GM19438 (cell line): ENCODE measurements at regions not wholly inside any gene's neighbourhood (a gene's known extent, or its start where the extent isn't known, plus 50 kb on each side); places are given as distances from the start of the nearest gene placed in this dataset.
"Not testable (repeated sequence)": the region's sequence is repeated elsewhere in the genome, so short reads cannot be mapped to it uniquely, and the experiment has no call there.

Experiments
- ATAC-seq: cut with Tn5 transposase; IDR thresholded peaks from one replicate; pipeline ENCODE4 v1.9.1; 2021; ENCODE audit warnings: low read depth; ENCODE audit not compliant: unreplicated experiment

DNA sequence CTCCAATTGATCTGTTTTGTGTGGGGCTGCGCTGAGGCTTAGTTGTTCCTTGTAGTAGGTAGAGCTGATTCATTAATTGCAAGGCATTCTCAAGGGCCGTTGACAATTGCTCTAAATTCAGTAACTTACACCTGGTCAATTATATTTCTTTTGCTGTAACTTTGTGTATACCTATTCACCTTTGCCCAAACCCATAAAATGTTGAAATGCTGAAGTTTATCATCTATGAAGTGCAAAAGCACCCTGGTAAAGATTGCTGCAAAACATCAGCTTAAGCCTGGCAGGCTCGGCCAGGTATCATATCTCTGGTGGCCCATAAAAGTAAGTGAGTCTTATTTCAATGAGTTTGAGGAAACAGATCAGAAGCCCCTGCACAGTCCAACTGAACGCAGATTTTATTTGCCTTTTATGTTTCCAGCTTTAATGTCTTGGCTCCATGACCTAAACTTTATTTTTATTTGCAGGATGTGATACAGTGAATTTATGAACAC is 203.6 kb upstream of the SLCO3A1 start:
- no peak for ATAC-seq

DNA sequence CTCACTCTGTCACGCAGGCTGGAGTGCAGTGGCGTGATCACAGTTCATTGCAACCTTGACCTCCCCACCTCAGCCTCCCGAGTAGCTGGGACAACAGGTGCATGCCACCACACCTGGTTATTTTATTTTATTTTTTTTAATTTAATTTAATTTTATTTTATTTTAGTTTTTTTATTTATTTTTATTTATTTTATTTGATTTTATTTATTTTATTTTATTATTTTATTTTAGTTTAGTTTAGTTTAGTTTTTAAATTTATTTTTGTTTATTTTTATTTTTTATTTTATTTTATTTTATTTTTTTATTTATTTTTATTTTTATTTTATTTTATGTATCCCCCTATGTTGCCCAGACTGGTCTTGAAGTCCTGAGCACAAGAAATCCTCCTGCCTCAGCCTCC is 202.3 kb upstream of the SLCO3A1 start:
- no peak for ATAC-seq

DNA sequence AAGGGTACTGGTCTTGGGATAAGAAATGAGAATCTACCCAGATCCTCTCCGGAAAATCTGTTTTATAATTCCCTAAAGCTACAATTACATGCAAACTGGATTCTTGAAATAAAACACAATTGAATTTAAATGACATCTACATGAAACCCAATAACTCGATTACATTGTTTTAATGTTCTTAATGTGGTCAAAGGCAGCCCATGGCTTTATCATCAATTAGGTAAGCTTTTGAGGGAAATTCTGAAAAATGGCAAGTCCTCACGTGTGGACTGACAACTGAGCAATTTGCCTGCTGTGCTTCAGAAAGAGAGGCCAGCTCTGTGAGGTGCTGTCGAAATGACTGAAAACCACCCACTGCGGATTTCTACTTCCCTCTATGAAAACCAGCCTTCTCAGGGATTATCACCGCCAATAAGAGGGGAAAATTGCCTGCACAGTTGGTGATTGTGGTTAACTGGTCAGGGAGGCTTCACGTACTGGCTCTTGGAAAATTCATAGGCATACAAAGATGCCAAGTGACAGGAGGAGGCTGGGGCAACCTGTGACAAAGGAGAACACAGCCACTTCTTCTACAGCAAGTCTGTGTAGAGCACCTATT is 200.8 kb upstream of the SLCO3A1 start:
- ATAC-seq, result no peak

DNA sequence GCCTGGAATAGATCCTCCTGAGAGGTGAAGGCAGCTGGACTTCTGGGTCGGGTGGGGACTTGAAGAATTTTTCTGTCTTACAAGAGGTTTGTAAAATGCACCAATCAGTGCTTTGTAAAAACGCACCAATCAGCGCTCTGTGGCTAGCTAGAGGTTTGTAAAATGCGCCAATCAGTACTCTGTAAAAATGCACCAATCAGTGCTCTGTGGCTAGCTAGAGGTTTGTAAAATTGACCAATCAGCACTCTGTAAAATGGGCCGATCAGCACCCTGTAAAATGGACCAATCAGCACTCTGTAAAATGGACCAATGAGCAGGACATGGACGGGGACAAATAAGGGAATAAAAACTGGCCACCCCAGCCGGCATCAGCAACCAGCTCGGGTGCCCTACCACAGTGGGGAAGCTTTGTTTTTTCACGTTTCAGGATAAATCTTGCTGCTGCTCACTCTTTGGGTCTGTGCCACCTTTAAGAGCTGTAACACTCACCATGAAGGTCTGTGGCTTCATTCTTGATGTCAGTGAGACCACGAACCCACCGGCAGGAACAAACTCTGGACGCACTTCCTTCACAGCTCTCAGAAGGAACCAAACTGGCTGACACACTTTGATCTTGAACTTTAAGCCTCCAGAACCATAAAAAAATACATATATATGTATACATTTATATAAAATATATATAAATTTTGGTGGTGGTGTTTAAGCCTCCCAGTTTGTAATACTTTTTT is 197.8 kb upstream of the SLCO3A1 start:
- ATAC-seq, result not testable (repeated sequence)

DNA sequence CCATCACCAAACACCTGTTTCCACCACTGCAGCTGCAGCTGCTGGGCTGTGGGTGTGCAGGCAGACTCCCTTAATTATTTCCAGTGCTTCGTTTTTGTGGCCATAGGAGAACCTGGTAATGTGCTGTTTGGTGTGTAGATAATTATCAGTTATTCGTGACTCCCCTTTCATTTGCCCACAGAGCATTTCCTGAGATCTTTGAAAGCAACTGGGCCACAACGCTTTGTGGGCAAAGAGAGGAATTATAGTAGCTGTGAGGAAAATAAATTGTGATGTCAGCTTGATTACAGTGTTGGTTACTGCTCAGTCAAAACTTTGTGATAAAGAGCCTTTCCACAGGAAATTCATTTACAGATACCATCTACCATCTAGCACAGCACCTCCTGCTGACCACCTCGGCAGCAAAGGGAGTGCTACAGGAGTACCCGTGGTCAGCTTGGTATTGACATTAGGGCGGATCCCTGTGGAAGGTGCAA is 193.3 kb upstream of the SLCO3A1 start:
- no peak for ATAC-seq

DNA sequence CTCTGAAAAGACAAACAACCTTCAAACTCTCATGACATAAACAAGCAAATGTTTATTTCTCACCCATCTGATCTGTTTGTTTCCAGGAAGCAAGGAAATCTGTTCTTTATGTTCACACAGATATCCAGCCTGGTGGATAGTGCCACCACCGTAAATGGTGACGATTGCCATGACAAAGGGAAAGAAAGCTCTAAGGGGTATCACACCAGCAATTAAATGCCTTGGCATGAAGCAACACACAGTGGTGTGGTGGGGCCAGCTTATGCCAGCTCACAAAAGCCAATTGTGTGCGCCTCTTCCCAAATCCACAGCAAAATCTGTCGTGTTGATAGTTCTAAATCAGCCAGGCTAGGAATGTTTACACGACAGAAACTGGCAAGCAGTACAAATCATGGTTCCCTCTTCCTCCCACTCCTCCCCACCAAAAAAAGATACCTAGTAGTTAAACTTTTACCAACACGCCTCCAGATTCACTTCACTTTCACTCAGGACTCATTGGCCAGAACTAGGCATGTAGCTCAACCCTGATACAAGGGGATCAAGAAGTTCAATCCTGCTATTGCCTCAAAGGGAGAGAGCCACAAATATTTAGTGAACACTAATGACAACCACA is 189.2 kb upstream of the SLCO3A1 start:
- ATAC-seq, result no peak

DNA sequence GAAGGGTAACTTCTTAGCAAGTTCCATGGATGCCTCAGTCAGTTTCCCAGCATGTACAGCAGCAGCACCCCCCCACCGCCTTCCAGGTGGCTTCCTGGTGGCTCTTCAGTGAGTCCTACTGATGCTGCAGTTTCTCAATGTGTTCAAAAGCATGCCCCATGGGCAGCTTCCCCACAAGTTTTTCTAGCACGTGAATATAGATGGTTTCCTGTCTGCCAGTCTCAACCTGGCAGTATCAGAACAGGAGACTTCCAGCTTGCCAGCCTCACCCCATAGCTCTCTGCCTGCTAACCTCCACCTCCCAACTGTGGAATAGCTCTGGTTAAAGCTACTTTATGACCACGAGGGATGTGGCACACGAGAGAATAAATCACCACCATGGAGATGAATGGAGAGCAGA is 188.3 kb upstream of the SLCO3A1 start:
- no peak for ATAC-seq

DNA sequence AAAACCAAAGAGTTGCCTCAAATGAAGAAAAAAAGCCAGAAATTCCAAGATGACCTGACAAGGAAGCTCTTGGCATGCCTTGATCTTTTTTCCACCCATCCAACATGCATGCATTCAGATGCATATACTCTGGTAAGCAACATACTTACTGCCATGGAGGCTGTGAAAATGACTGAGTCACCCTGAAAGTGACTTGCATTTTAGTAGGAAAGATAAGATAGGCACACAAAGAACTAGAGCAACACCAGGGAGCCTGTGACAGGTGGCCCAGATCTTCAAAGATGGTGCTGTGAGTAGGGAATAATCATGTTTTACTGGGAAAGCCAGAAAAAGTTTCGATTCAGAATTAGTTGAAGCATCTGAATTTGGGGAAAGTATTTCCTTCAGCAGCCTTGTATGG is 185.1 kb upstream of the SLCO3A1 start:
- no peak for ATAC-seq

DNA sequence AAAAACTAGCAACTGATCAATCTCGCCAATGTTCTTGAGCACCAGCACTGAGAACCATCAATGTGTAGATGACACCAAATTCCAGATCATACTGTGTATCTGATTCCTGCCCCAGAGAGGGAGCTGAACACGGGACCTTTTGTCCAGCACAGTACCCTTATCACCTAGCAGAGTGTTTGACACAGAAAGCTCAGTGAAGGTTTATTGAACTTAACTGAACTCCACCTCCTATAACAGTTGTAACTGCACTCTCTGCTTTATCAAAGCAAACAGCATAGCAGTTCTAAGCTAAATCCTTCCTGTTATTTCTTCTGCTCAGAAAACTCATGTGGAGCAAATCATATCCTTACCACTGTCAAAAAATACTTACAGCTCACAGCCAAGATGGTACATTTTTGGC is 183.4 kb upstream of the SLCO3A1 start:
- no peak for ATAC-seq

DNA sequence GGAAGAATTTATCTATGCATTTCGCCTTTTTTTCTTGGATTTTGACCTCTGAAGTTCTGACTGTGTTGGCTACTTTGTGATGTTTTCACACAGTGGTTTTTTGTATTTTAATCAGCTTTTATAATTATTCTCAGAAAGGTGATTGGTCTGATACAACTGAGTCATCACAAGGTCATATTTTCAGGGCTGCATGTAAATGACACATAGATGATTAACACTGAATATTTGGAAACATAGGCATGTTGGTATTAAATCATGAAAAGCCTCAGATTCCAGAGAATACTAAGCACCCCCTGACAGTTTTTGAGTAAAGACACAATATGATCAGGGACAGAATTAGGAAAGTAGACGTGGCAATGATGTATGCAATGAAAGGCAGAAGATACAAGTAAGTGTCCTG is 175.5 kb upstream of the SLCO3A1 start:
- no peak for ATAC-seq

DNA sequence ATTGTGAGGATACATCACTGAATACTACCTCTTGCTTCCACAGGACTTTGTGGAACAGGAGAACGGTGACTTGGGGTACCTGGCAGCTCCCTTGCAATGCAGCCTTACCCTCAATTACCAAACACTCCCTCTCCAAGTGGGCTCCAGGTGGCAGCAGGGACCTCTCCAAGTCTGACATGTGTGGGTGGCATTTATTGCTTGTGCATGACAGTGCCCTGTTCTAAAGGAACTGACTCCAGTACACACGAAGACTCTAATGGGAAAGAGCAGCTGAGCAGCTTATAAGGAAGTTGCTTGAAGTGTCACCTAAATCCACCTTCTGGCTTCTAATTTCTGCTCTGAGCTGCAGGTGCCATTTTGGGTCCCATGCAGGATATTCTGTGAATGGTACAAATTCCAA is 174.1 kb upstream of the SLCO3A1 start:
- no peak for ATAC-seq

DNA sequence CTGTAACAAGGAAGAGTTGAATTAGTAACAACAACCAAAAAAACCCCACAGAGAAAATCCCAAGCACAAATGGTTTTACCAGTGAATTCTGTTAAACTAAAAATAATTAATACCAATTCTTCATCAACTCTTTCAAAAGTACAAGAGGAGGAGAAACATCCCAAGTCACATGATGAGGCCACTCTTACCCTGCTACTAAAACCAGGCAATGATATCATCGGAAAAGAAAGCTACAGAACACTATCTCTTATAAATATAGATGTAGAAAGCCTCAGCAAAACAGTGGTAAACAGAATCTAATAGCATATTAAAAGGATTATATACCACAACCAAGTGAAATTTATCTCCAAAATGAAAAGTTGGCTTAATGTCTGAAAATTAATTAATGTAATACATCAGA is 168.1 kb upstream of the SLCO3A1 start:
- no peak for ATAC-seq

DNA sequence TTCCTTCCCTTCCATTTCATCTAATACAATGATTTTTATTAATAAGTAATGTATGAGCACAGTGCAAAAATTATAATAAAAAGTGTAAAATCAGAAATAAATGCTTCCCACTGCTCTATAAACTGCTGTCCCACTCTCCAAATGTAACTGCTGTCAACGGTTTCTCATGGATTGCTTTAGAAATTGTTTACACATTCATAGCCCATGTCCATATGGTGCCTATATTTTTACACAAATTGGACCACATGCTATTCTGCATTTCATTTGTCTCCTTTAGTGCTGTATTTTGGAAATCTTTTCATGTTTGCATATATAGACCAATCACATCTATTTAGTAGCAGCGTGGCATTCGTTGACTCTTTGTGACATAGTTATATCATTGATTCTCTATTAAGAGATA is 164.7 kb upstream of the SLCO3A1 start:
- no peak for ATAC-seq

DNA sequence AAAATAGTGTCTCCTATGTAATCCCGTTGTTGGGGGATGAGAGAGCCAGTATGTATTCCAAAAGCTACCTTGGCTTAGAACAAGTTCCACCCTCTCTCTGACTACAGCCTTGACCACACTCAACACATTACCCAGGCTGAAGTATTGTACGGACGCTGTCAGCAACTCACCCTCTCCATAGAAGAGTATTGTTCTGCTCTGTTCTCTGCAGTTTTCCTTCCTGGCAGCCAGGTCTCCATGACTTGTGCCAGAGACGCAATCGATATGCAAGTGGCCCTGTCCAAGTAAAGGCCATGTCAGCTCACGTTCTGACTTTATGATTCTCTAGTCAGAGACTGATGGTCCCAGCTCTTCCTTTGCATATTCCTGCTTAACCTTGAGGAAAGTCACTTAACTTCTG is 164.1 kb upstream of the SLCO3A1 start:
- no peak for ATAC-seq

DNA sequence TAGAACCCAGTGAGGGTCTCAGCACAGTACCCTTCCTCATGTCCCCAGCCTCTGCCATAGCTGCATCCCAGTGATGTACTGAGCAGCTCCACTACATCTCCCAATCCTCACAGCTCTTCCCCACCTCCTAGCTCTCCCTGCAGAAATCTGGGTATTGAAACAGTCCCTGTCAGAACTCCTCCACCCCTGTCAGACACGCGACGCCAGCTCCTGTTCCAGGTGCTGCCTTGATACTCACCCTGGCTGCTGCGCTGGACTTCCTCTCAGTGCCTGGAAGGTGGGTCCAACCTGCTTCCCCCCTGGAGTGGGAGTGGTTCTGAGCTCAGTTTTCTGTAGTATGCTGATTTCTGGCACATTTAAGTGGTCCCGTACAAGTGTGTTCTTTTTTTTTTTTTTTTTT is 160.9 kb upstream of the SLCO3A1 start:
- no peak for ATAC-seq

DNA sequence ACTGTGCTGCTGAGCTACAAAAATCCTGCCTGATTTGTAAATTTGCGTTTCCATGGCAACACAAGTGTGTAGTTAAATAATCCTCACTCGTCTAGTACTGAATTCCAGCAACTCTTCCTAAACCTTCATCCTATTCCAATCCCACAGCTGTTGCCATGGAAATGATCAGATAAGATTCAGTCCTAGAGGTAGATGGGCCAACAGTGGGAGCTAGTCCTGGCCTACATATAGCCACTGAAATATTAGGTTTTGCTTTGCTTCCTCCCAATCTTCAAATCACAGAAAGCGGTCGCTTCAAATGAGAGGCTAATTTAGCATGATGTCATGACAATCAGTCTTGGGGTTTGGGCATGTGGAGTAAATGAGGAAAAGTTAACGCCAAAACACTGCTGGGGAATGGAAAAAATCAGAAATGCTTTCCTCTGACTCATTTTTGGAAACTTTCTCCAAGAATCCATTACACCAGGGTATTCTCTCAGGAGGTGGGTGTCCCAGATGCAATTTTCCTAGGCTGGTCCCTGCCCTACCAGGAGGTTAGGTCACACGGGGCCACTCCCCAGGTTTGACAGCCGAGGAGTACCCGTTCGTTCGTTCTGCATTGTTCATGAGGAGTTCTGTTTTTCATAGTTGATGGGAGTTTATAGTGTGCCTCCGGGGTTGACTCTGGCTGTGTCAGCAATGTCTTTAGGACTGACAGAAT is 159.2 kb upstream of the SLCO3A1 start:
- no peak for ATAC-seq

DNA sequence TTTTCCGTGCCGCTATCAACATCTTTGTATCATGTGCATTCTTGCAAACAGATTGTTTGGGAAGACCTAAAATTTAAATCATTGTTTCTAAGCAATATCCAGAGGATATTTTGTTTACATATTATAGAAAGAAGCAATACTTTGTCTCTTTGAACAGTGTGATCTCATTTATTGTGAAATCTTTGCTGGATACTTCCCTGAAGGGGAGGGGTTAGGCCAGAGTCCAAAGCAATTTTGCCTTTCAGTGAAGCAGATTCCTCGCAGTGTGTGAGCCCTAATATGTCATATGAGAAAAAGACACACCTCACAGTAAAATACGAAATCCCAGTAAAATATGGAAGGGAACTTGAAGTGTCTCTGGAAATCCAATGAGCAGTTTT is 158.7 kb upstream of the SLCO3A1 start:
- ATAC-seq, result no peak

DNA sequence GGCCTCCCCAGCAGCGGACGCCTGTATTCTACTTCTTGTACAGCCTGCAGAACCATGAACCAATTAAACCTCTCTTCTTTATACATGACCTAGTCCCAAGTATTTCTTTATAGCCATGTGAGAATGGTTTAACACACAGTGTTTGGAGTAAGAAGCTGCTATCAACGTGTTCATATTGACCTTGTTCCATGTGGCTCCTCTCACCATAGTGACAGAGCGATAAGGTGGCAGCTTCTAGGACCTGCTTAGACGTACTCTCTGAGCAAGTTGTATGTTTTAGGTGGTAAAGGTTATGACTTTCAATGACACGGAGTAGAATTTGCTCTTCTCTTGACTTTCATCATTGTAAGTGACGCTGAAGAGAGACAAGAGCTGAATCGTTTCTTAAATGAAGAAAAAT is 157.7 kb upstream of the SLCO3A1 start:
- no peak for ATAC-seq

DNA sequence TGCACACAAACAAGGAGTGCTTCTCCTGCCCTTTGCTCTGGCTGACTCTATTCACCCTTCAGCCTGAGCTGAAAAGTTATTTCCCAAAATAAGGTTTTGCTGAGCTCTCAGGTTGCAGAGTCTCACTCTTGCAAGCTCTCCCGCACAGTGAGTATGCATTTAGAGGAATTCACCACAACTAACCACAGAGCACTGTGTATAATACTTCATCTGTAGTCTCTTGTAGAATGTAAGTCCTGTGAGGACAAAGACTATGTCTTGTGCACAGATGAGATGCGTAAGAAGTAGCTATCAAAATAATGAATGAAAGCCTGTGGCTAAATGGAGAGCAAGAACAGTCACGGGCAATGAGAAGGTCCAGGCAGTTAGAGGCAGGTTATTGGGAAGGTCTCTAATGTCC is 156.5 kb upstream of the SLCO3A1 start:
- no peak for ATAC-seq

DNA sequence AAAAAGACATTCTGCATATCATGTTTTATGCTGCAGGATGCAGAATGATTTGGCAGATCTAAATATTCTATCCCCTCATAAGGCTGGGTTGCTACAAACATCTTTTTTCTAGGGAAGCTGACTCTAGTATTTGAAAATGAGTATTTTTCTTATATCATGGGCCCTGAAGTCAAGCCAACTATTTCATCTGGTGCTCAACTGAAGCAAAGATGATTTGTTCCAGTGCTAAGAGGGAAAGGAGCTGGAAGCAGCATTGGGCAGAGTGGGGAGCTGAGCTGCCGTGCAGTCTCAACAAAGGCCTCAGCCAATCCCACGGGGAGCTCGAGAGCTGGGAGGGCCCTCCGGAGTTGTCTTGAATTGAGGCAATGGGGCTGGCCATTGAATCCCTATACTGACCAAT is 155.3 kb upstream of the SLCO3A1 start:
- ATAC-seq, result no peak

DNA sequence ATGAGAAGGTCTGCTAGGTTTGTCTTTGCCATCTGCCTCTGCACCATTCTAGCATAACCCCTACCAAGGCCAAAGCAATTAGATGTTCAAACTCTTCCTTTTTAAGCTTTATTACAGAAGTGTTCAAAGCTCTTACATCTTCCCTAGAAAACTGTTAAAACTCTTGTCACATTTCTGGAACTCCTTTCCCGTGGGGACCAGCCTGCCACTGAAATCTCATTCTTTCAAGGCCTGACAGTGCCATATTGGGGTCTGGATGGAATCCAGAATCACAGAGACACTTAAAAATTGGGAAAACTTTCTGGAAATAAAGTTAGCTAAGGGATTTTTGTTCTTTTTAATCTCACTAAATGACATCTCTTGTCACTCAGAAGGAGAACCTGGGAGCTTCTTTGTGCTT is 153.8 kb upstream of the SLCO3A1 start:
- no peak for ATAC-seq
